Hepatocyte (in vitro differentiated cells): ENCODE measurements at regions not wholly inside any gene's neighbourhood (a gene's known extent, or its start where the extent isn't known, plus 50 kb on each side); places are given as distances from the start of the nearest gene placed in this dataset.

Source experiments
- DNase-seq: peaks from one replicate; pipeline ENCODE4 v3.0.0-alpha.2; 2016; ENCODE audit warnings: low spot score
- H2AFZ ChIP-seq: fragments of 200-600 bp; sonication (generic); 2 replicates; pipeline ENCODE4 v1.6.0; 2016; ENCODE audit warnings: antibody characterized with exemption, mild to moderate bottlenecking
- H3K27ac ChIP-seq: fragments of 200-600 bp; sonication (generic); 2 replicates; pipeline ENCODE4 v1.5.1; 2016; ENCODE audit warnings: mild to moderate bottlenecking
- H3K27me3 ChIP-seq: fragments of 200-600 bp; sonication (generic); 2 replicates; pipeline ENCODE4 v1.6.1; 2016
- H3K36me3 ChIP-seq: fragments of 200-600 bp; sonication (generic); replicated peaks from 2 replicates; pipeline ENCODE4 v1.5.1; 2016; ENCODE audit warnings: low read depth; ENCODE audit not compliant: insufficient read depth
- H3K4me1 ChIP-seq: fragments of 200-600 bp; sonication (generic); 2 replicates; pipeline ENCODE4 v1.5.1; 2016; ENCODE audit warnings: mild to moderate bottlenecking, moderate library complexity; ENCODE audit not compliant: insufficient read depth
- H3K4me2 ChIP-seq: fragments of 200-600 bp; sonication (generic); 2 replicates; pipeline ENCODE4 v1.6.0; 2016
- H3K4me3 ChIP-seq: fragments of 200-600 bp; sonication (generic); 2 replicates; pipeline ENCODE4 v1.5.1; 2016; ENCODE audit warnings: mild to moderate bottlenecking
- H3K79me2 ChIP-seq: fragments of 200-600 bp; sonication (generic); 2 replicates; pipeline ENCODE4 v1.6.0; 2017; ENCODE audit warnings: mild to moderate bottlenecking
- H3K9me2 ChIP-seq: fragments of 200-600 bp; sonication (generic); replicated peaks from 2 replicates; pipeline ENCODE4 v1.6.0; 2017; ENCODE audit warnings: mild to moderate bottlenecking; ENCODE audit not compliant: insufficient read depth
- H3K9me3 ChIP-seq: fragments of 200-600 bp; sonication (generic); 2 replicates; pipeline ENCODE4 v1.5.1; 2016; ENCODE audit warnings: low read depth, mild to moderate bottlenecking
- H4K20me1 ChIP-seq: fragments of 200-600 bp; sonication (generic); 2 replicates; pipeline ENCODE4 v1.6.0; 2016; ENCODE audit warnings: mild to moderate bottlenecking; ENCODE audit not compliant: insufficient read depth, poor library complexity, severe bottlenecking
- EZH2 ChIP-seq: fragments of 200-600 bp; sonication (generic); IDR thresholded peaks from 2 replicates; pipeline ENCODE4 v1.6.1; 2016; ENCODE audit warnings: antibody characterized with exemption, mild to moderate bottlenecking, borderline replicate concordance
- EZH2phosphoT487 ChIP-seq: fragments of 200-600 bp; sonication (generic); IDR thresholded peaks from one replicate; pipeline ENCODE4 v1.6.1; 2018; ENCODE audit warnings: antibody characterized with exemption, mild to moderate bottlenecking, low read depth, moderate library complexity; ENCODE audit not compliant: unreplicated experiment, severe bottlenecking
- WGBS: methylation state at CpG from one replicate; pipeline ENCODE4 v1.1.6; 2016; ENCODE audit warnings: low lambda C conversion rate; ENCODE audit errors: missing lambda C conversion rate; 5-methylcytosine and 5-hydroxymethylcytosine counted together
- TF ChIP-seq, protein P1 (sequence below): fragments of 200-600 bp; sonication (generic); IDR thresholded peaks from 2 replicates; pipeline ENCODE4 v1.5.1; 2016; ENCODE audit warnings: antibody characterized with exemption, mild to moderate bottlenecking; ENCODE audit not compliant: poor library complexity

DNA sequence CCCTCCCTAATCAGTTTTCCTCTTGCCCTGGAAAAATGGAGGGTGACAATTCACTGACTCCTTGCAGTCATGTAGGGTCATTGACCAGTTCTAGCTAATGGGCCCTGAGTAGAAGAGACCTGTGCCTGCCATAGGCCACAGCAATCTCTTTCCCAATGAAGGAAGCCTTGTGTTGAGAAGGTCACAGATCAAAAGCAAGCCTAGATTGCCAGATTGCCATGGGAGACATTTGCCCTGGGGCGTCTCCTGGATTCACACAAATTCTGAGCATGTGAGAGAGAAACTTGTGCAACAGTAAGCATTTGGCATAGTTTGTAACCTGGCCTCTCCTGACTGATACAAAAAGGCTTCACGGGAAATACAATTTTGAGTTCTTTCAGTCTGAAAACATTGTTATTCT lies 148.0 kb downstream of the NUDT12 start:
- Histone ChIP-seq H3K4me3 (no peak overlapping the region), H3K4me1 (no peaks in the 10 kb centered on the region), H3K27ac (no peak overlapping the region), H3K9me2 (no peaks in the 10 kb centered on the region), H3K27me3 (no peaks in the 10 kb centered on the region), H4K20me1 (no peaks in the 10 kb centered on the region), H2AFZ (no peak overlapping the region), H3K9me3 (no peaks in the 10 kb centered on the region), H3K4me2 (no peak overlapping the region), H3K79me2 (no peaks in the 10 kb centered on the region), H3K36me3 (no peaks in the 10 kb centered on the region)
- DNase-seq = no peak
- 77% methylated on average over 2 of the region's 2 CpGs for WGBS
- TF ChIP-seq EZH2 (no peak), EZH2phosphoT487 (no peak)
- TF ChIP-seq, protein P1, sequence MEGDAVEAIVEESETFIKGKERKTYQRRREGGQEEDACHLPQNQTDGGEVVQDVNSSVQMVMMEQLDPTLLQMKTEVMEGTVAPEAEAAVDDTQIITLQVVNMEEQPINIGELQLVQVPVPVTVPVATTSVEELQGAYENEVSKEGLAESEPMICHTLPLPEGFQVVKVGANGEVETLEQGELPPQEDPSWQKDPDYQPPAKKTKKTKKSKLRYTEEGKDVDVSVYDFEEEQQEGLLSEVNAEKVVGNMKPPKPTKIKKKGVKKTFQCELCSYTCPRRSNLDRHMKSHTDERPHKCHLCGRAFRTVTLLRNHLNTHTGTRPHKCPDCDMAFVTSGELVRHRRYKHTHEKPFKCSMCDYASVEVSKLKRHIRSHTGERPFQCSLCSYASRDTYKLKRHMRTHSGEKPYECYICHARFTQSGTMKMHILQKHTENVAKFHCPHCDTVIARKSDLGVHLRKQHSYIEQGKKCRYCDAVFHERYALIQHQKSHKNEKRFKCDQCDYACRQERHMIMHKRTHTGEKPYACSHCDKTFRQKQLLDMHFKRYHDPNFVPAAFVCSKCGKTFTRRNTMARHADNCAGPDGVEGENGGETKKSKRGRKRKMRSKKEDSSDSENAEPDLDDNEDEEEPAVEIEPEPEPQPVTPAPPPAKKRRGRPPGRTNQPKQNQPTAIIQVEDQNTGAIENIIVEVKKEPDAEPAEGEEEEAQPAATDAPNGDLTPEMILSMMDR = no peak

GRCh38 chr5:103411711-103412110 lies 150.9 kb downstream of the NUDT12 start:
- TF ChIP-seq, protein P1 = no peak
- TF ChIP-seq EZH2 (no peak), EZH2phosphoT487 (no peak)
- 60% methylated on average over 1 of the region's 1 CpG for WGBS
- Histone ChIP-seq H3K27ac (no peak overlapping the region), H3K9me2 (no peaks in the 10 kb centered on the region), H3K4me1 (no peaks in the 10 kb centered on the region), H3K27me3 (no peaks in the 10 kb centered on the region), H3K4me2 (no peak overlapping the region), H3K9me3 (no peaks in the 10 kb centered on the region), H3K4me3 (no peak overlapping the region), H3K79me2 (no peaks in the 10 kb centered on the region), H3K36me3 (no peaks in the 10 kb centered on the region), H2AFZ (no peak overlapping the region), H4K20me1 (no peaks in the 10 kb centered on the region)
- no peak for DNase-seq

DNA sequence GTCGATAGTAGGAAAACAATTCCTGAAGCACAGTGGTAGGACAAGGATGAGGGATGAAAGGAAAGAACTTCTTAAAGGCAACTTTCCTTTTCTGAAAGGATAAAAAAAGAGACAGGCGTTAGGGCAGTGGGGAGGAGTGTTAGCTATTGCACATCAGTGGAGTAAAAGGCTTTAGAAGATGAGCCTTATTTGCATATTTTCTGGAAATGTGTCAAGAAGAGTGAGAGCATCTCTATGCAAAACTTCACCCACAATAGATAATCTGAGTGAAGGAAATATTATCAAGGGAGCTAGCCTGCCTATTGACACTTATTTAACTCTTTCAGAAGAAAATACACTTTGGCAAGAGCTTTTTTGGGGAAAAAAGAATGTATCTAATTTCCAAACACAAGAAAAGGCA lies 151.6 kb downstream of the MACIR start:
- no peak for DNase-seq
- no peak overlapping the region for H3K27ac ChIP-seq
- no peaks in the 10 kb centered on the region for H3K36me3 ChIP-seq
- WGBS = 97% methylated on average over 2 of the region's 2 CpGs
- no peaks in the 10 kb centered on the region for H3K79me2 ChIP-seq
- no peak overlapping the region for H2AFZ ChIP-seq
- no peaks in the 10 kb centered on the region for H4K20me1 ChIP-seq
- H3K27me3 ChIP-seq = no peaks in the 10 kb centered on the region
- no peaks in the 10 kb centered on the region for H3K9me2 ChIP-seq
- H3K4me3 ChIP-seq = no peak overlapping the region
- TF ChIP-seq EZH2phosphoT487 = no peak
- TF ChIP-seq EZH2 = no peak
- TF ChIP-seq, protein P1 = no peak
- H3K4me1 ChIP-seq = no peaks in the 10 kb centered on the region
- no peaks in the 10 kb centered on the region for H3K9me3 ChIP-seq
- H3K4me2 ChIP-seq = no peak overlapping the region
